HG02759 (cell line): ENCODE measurements at regions not wholly inside any gene's neighbourhood (a gene's known extent, or its start where the extent isn't known, plus 50 kb on each side); places are given as distances from the start of the nearest gene placed in this dataset.
"Not testable (repeated sequence)": the region's sequence is repeated elsewhere in the genome, so short reads cannot be mapped to it uniquely, and the experiment has no call there.

Experiments
- ATAC-seq: cut with Tn5 transposase; IDR thresholded peaks from one replicate; pipeline ENCODE4 v1.9.1; 2021; ENCODE audit warnings: mild to moderate bottlenecking, moderate library complexity; ENCODE audit not compliant: unreplicated experiment

DNA sequence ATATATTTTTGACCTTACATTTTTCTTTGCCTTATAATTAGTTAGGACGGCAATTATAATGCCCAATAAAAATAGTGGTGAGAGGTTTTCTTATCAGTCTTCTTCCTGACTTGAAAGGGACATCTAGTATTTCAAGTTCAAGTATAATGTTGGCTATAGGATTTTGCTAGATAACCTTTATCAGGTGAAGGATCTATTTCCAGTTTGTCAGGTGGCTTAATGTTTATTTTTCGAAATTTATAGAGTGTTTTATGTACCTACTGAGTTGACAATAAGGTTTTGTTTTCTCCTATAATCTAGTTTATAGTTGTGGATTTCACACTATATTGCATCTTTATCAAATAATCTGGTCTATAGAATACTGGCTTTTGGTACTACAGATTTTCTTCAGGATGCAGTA is 351.8 kb upstream of the FGF13 start:
- ATAC-seq: no peak

DNA sequence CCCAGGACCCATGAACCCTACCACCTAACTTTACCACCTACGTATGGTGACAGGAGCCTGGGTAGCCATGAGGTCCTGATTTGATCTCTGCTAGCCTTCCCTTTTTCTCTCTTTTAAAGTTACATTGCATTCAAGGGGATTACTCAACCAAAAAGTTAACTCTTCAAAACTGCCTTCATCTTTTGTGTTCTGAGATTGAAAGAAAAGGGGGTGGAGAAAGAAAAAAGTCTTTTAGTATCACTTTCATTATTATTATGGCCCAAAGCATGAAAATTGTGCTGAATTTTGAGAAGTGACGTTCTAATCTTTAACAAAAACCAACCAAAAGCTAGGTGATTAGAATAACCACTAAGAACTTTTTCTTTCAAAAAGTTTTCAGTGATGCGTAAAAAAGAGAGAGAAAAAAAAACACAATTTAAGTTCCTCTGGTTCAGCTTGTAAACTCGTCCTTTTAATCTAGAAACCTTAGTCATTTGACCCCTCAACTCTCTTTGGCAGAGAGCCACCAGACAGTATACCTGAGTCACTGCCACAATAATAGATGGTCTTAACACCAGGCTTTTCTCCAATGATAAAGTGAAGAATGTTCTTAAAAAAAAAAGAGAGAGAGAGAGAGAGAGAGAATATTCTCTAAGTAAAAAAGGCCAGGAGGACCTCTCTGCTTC is 347.4 kb upstream of the FGF13 start:
- no peak for ATAC-seq

DNA sequence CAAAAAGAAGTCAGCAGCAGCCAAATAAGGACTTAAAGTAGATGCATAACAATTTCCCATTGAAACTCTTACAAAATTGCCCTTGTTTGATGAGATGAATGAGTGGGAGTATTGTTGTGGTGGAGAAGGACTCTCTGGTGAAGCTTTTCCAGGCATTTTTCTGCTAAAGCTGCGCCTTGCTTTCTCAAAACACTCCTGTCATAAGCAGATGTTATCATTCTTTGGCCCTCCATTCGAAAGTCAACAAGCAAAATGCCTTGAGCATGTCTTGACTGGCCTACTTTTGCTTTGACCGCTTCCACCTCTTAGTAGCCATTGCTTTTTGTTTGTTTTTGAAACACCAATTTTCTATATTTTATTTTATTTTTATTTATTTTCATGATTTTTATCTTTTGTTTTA is 340.9 kb upstream of the FGF13 start:
- ATAC-seq: no peak

DNA sequence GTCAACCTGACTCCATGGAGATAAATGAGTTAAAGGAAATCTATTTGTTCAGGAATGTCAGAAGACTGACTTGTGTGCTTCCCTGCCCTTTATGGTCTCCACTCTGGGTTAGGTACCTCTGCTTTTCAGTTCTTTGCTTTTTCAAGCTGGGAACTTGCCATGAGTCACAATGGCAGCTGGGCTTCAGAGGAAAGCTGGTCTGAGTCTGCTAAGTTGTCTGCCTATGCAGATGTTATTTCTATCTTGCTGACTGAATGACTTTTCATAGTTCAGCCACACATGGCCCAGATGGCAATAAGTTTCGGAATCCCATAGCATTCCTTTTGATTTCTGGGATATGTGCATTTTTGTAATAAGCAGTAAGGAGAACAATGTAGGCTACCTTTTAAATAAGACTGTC is 337.9 kb upstream of the FGF13 start:
- ATAC-seq: no peak

- no peak for ATAC-seq
Observed at GRCh38 chrX:139044680-139045079, 333.2 kb upstream of the FGF13 start.

GRCh38 chrX:139039041-139039440 is 327.5 kb upstream of the FGF13 start:
- ATAC-seq: no peak

- ATAC-seq: no peak
Observed at GRCh38 chrX:139026811-139027210, 315.3 kb upstream of the FGF13 start.

- ATAC-seq: no peak
Observed at GRCh38 chrX:139026406-139026805, 314.9 kb upstream of the FGF13 start.

GRCh38 chrX:139025816-139026215 is 314.3 kb upstream of the FGF13 start:
- ATAC-seq: no peak

DNA sequence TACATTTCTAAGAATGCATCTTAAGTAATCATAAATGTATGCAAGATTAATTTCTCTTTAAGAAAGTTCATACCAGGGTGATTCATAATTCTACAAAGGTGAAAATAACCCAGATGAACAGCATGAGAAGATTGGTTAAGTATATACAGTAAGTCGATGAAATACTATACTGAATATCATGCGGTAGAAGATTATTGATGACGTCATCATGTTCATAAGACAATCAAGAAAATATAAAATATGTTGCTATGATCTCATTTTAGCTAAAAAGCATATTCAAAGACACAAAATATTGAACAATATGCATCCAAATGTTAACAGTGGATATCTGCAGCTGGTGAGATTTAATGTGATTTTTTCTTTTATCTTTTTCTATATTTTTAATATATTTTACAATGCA is 312.0 kb upstream of the FGF13 start:
- ATAC-seq: no peak

DNA sequence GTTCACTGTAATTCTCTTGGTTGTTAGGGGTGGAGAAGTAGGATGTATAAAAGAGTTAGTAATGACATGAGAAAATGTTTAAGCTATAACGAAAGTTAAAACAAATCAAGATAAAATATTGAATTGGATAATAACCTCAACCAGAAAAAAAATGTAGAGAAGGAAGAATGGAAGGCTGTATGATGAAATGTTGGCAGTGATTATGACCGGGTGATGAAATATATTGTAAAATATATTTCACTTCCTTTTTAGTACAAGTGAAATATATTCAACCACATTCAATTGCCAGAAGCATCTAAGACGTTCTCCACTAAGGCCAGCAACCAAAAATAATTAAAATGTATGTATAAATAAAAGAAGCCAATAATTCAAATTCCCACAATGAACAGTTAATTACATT is 309.3 kb upstream of the FGF13 start:
- ATAC-seq: no peak

GRCh38 chrX:139018436-139018835 is 306.9 kb upstream of the FGF13 start:
- no peak for ATAC-seq

DNA sequence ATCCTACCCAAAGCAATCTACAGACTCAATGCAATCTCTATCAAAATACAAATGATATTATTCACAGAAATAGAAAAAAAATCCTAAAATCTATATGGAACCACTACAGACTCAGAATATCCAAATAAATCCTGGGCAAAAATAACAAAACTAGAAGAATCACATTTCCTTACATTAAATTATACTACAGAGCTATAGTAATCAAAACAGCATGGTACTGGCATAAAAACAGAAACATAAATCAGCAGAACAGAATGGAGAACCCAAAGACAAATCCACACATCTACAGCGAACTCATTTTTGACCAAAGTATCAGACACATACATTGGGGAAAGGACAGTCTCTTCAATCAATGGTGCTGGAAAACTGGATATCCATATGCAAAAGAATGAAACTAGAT is 304.1 kb upstream of the FGF13 start:
- ATAC-seq: no peak

DNA sequence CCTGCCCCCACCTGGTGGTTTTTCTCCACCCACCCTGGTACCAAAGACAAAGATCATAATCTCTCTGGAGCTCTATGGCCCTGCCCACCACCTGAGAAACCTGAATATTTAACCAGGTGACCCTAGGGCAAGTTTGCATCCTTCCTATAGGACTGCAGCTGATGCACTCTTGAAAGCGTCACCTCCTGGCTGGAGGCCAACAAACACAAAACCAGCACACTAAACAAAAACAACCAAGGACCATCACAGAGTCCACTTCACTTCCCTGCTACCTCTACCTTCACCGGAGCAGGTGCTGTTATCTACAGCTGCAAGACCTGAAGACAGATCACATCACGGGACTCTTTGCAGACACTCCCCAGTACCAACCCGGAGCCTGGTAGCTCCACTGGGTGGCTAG is 296.7 kb upstream of the FGF13 start:
- no peak for ATAC-seq

GRCh38 chrX:139003856-139004527 is 292.5 kb upstream of the FGF13 start:
- not testable (repeated sequence) for ATAC-seq

DNA sequence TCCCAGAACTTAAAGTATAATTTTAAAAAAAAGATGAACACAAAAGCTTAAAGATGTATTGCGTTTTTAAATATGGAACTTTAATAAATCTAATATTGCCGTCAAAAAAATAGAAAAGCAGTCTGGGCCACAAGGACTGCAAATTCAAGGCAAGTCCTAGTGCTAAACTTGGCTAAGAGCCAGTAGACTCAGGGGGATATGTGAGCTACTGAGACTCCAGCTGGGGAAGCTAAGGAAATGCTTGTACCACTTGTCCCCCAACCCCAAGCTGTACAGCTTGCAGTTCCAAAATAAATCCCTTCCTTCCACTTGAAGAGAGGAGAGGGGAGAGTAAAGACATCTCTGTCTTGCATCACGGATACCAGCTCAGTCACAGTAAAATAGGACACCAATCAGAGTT is 290.8 kb upstream of the FGF13 start:
- no peak for ATAC-seq

- no peak for ATAC-seq
Observed at GRCh38 chrX:138996268-138996667, 284.8 kb upstream of the FGF13 start.

DNA sequence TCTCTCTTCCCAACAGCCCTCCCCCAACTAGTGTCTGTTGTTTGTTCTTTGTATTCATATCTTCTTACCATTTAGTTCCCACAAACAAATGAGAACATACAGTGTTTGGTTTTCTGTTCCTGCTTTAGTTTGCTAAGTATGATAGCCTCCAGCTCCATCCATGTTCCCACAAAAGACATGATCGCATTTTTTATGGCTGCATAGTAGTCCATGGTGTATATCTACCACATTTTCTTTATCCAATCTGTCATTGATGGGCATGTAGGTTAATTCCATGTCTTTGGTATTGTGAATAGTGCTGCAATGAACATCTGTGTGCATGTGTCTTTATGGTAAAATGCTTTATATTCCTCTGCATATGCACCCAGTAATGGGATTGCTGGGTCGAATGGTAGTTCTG is 283.9 kb upstream of the FGF13 start:
- ATAC-seq: no peak

DNA sequence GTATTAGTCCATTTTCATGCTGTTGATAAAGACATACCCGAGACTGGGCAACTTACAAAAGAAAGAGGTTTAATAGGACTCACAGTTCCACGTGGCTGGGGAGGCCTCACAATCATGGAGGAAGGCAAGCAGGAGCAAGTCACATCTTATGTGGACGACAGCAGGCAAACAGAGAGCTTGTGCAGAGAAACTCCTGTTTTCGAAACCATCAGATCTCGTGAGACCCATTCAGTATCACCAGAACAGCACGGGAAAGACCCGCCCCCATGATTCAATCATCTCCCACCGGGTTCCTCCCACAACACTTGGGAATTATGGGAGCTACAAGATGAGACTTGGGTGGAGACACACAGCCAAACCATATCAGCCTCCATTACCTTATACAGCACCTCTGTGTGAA is 278.9 kb upstream of the FGF13 start:
- ATAC-seq: not testable (repeated sequence)

- ATAC-seq: no peak
Observed at GRCh38 chrX:138986866-138987265, 275.3 kb upstream of the FGF13 start.

GRCh38 chrX:138986235-138986634 is 274.7 kb upstream of the FGF13 start:
- ATAC-seq: no peak

DNA sequence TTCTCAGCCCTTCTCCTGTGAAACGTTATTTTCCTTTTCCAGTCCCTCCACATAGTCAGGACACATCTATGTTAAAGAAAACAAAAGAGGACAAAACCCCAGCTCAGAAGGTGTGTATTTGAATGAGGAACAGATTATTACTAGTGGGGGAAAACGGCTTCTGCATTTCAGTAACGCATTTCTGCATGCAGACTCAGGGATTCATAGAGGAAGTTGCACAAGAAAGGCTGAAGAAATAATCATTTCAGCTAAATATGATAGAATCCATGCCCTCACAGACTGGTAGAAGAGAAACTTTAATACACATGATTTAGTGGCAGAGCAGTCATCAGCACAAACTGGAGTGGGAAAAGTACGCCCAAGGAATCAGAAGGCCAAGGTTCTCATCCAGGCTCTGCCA is 270.8 kb upstream of the FGF13 start:
- no peak for ATAC-seq

DNA sequence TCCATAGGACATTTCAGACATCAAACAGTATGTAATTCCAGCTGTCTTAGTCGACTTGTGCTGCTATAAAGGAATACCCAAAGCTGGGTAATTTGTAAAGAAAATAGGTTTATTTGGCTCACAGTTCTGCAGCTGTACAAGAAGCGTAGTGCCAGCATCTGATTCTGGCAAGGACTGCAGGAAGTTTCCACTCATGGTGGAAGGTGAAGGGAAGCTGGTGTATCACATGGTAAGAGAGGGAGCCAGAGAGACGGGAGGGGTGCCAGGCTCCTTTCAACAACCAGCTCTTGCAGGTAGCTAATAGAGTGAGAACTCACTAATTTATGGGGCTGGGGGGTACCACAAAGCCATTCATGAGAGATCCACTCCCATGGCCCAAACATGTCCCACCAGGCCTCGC is 253.0 kb upstream of the FGF13 start:
- no peak for ATAC-seq
